ENCODE measurements at regions not wholly inside any gene's neighbourhood (a gene's known extent, or its start where the extent isn't known, plus 50 kb on each side); places are given as distances from the start of the nearest gene placed in this dataset.
"Not testable (repeated sequence)": the region's sequence is repeated elsewhere in the genome, so short reads cannot be mapped to it uniquely, and the experiment has no call there.

- Histone ChIP-seq H3K79me2 (ENCODE audit: low read length) (no peaks in the 10 kb centered on the region), H3K9ac (ENCODE audit: low read length) (no peak overlapping the region), H4K20me1 (ENCODE audit: insufficient read depth, low read length) (no peaks in the 10 kb centered on the region), H3K4me3 (ENCODE audit: low read length) (no peak overlapping the region), H3K4me2 (ENCODE audit: low read length) (no peak overlapping the region), H3K36me3 (replicated peaks; ENCODE audit: low read depth, low read length) (no peaks in the 10 kb centered on the region), H3K27ac (ENCODE audit: low read length) (no peak overlapping the region), H3K4me1 (ENCODE audit: low read length) (no peaks in the 10 kb centered on the region; the same call in 1 of the 2 replicates), H3K27me3 (ENCODE audit: low read depth, low read length) (0 out of 2 replicates have a peak, but pooled peaks cover 7% of the 10 kb centered on the region), H2AFZ (ENCODE audit: low read depth, low read length) (no peak overlapping the region), H3K9me3 (ENCODE audit: insufficient read depth, low read length) (no peaks in the 10 kb centered on the region)
- no peak for TF ChIP-seq CTCF (IDR thresholded peaks at IDR 0.05; ENCODE audit: low read depth, low read length)
- TF ChIP-seq EZH2phosphoT487 (IDR thresholded peaks at IDR 0.05; ENCODE audit: low read depth): no peak
Observed at GRCh38 chr9:75548871-75549270, 341.6 kb upstream of the PCSK5 start.

- TF ChIP-seq EZH2phosphoT487 (IDR thresholded peaks at IDR 0.05; ENCODE audit: low read depth) (no peak), CTCF (IDR thresholded peaks at IDR 0.05; ENCODE audit: low read depth, low read length) (no peak)
- H3K36me3 ChIP-seq (replicated peaks; ENCODE audit: low read depth, low read length): no peaks in the 10 kb centered on the region
- H3K79me2 ChIP-seq (ENCODE audit: low read length): no peaks in the 10 kb centered on the region
- no peak overlapping the region for H3K9ac ChIP-seq (ENCODE audit: low read length)
- no peak overlapping the region for H3K4me2 ChIP-seq (ENCODE audit: low read length)
- H3K27ac ChIP-seq (ENCODE audit: low read length): no peak overlapping the region
- no peak overlapping the region for H3K4me3 ChIP-seq (ENCODE audit: low read length)
- H3K27me3 ChIP-seq (ENCODE audit: low read depth, low read length): 0 out of 2 replicates have a peak, but pooled peaks cover 1% of the 10 kb centered on the region
- no peaks in the 10 kb centered on the region for H4K20me1 ChIP-seq (ENCODE audit: insufficient read depth, low read length)
- no peaks in the 10 kb centered on the region for H3K9me3 ChIP-seq (ENCODE audit: insufficient read depth, low read length)
- H3K4me1 ChIP-seq (ENCODE audit: low read length): no peaks in the 10 kb centered on the region
- H2AFZ ChIP-seq (ENCODE audit: low read depth, low read length): no peak overlapping the region
Observed at GRCh38 chr9:75551861-75552260, 338.6 kb upstream of the PCSK5 start.

GRCh38 chr9:75552941-75553340, 337.5 kb upstream of the PCSK5 start:
- H4K20me1 ChIP-seq (ENCODE audit: insufficient read depth, low read length): no peaks in the 10 kb centered on the region

GRCh38 chr9:75566813-75567212, 323.7 kb upstream of the PCSK5 start:
- not testable (repeated sequence) for H3K4me1 ChIP-seq (ENCODE audit: low read length); H4K20me1 ChIP-seq (ENCODE audit: insufficient read depth, low read length); H3K27me3 ChIP-seq (ENCODE audit: low read depth, low read length); H3K9me3 ChIP-seq (ENCODE audit: insufficient read depth, low read length); H2AFZ ChIP-seq (ENCODE audit: low read depth, low read length); H3K9ac ChIP-seq (ENCODE audit: low read length); H3K4me3 ChIP-seq (ENCODE audit: low read length); H3K36me3 ChIP-seq (replicated peaks; ENCODE audit: low read depth, low read length); H3K79me2 ChIP-seq (ENCODE audit: low read length); H3K27ac ChIP-seq (ENCODE audit: low read length); H3K4me2 ChIP-seq (ENCODE audit: low read length)

More at GRCh38 chr9:75552941-75553340, 337.5 kb upstream of the PCSK5 start:
- TF ChIP-seq EZH2phosphoT487 (IDR thresholded peaks at IDR 0.05; ENCODE audit: low read depth) (no peak), CTCF (IDR thresholded peaks at IDR 0.05; ENCODE audit: low read depth, low read length) (no peak)
- Histone ChIP-seq H3K4me2 (ENCODE audit: low read length) (no peak overlapping the region), H3K4me3 (ENCODE audit: low read length) (no peak overlapping the region), H3K9me3 (ENCODE audit: insufficient read depth, low read length) (no peaks in the 10 kb centered on the region), H3K27me3 (ENCODE audit: low read depth, low read length) (no peaks in the 10 kb centered on the region), H3K4me1 (ENCODE audit: low read length) (no peaks in the 10 kb centered on the region), H3K27ac (ENCODE audit: low read length) (no peak overlapping the region), H3K79me2 (ENCODE audit: low read length) (no peaks in the 10 kb centered on the region), H2AFZ (ENCODE audit: low read depth, low read length) (no peak overlapping the region), H3K36me3 (replicated peaks; ENCODE audit: low read depth, low read length) (no peaks in the 10 kb centered on the region), H3K9ac (ENCODE audit: low read length) (no peak overlapping the region)

DNA sequence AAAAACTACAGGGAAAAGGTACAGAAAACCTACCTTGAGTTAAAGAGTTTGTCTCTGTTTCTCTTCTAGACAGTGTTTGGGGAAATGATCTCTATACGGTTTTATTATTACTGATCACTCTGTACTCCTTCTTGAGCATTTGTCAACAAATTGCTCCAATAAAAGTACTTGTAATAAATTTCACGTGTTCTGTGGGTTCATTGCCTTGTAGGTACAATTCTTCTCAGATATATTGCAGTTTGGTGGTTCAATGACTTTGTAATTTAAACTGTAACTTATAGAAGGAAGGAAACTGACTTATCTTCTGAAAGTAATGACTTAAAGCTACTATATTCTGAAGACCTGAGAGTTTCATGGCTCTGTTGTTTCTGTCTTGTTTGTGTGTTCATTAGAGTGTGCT, 319.9 kb upstream of the PCSK5 start:
- Histone ChIP-seq H3K27ac (ENCODE audit: low read length) (no peak overlapping the region), H2AFZ (ENCODE audit: low read depth, low read length) (no peak overlapping the region), H3K4me3 (ENCODE audit: low read length) (no peak overlapping the region), H3K4me1 (ENCODE audit: low read length) (no peaks in the 10 kb centered on the region), H4K20me1 (ENCODE audit: insufficient read depth, low read length) (no peaks in the 10 kb centered on the region), H3K27me3 (ENCODE audit: low read depth, low read length) (no peaks in the 10 kb centered on the region), H3K36me3 (replicated peaks; ENCODE audit: low read depth, low read length) (no peaks in the 10 kb centered on the region), H3K4me2 (ENCODE audit: low read length) (no peak overlapping the region), H3K9me3 (ENCODE audit: insufficient read depth, low read length) (no peaks in the 10 kb centered on the region), H3K79me2 (ENCODE audit: low read length) (no peaks in the 10 kb centered on the region), H3K9ac (ENCODE audit: low read length) (no peak overlapping the region)
- TF ChIP-seq EZH2phosphoT487 (IDR thresholded peaks at IDR 0.05; ENCODE audit: low read depth) (no peak), CTCF (IDR thresholded peaks at IDR 0.05; ENCODE audit: low read depth, low read length) (no peak)

Data from OCI-LY3 (cell line).